ENCODE measurements at regions not wholly inside any gene's neighbourhood (a gene's known extent, or its start where the extent isn't known, plus 50 kb on each side); places are given as distances from the start of the nearest gene placed in this dataset.

- no peak for DNase-seq
- TF ChIP-seq, protein P1, sequence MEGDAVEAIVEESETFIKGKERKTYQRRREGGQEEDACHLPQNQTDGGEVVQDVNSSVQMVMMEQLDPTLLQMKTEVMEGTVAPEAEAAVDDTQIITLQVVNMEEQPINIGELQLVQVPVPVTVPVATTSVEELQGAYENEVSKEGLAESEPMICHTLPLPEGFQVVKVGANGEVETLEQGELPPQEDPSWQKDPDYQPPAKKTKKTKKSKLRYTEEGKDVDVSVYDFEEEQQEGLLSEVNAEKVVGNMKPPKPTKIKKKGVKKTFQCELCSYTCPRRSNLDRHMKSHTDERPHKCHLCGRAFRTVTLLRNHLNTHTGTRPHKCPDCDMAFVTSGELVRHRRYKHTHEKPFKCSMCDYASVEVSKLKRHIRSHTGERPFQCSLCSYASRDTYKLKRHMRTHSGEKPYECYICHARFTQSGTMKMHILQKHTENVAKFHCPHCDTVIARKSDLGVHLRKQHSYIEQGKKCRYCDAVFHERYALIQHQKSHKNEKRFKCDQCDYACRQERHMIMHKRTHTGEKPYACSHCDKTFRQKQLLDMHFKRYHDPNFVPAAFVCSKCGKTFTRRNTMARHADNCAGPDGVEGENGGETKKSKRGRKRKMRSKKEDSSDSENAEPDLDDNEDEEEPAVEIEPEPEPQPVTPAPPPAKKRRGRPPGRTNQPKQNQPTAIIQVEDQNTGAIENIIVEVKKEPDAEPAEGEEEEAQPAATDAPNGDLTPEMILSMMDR (IDR thresholded peaks at IDR 0.05): no peak
- TF ChIP-seq EP300 (IDR thresholded peaks at IDR 0.05; ENCODE audit: low read depth) (no peak), POLR2AphosphoS5 (IDR thresholded peaks at IDR 0.05) (no peak)
- no peaks in the 10 kb centered on the region for H3K27me3 ChIP-seq
- H3K4me1 ChIP-seq: no peaks in the 10 kb centered on the region
- intact Hi-C loops (cut with DNase I; ENCODE audit: low total_unique reads) (no loop called here), in situ Hi-C loops (cut with MboI; ENCODE audit: low pct_ligation_motif_present in 1 of 4, low pct_unique_long_range_greater_than_20kb in 1 of 4, low sequenced_read_pairs in 3 of 4) (no loop called here)
- H3K36me3 ChIP-seq: no peaks in the 10 kb centered on the region
- no peak overlapping the region for H3K4me3 ChIP-seq
- H3K9me3 ChIP-seq: no peaks in the 10 kb centered on the region
- no peak overlapping the region for H3K27ac ChIP-seq
- 67 to 86% methylated on average over 1 to 2 of the region's 2 CpGs for WGBS, 2 donors (ENCODE audit: low coverage in 1 of 2)
Observed at GRCh38 chr16:19361587-19361986, 56.1 kb upstream of the TMC5 start.

DNA sequence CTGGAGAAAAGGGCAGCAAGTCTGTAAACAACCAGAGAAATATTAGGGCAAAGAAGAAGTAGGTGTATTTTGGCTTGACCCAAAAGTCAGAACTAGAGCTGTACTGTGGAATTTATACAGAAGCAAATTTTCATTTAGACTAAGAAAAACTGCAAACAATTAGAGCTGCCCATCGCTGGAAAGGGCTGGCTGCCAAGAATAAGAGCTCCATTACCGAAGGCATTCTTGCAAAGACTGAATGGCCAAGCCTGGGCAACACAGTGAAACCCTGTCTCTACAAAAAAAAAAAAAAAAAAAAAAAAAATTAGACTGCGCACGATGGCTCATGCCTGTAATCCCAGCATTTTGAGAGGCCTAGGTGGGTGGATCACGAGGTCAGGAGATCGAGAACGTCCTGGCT lies 53.9 kb upstream of the TMC5 start:
- no peak for DNase-seq
- Histone ChIP-seq H3K27ac (no peak overlapping the region), H3K27me3 (no peaks in the 10 kb centered on the region), H3K4me1 (no peaks in the 10 kb centered on the region), H3K36me3 (no peaks in the 10 kb centered on the region), H3K9me3 (no peaks in the 10 kb centered on the region), H3K4me3 (no peak overlapping the region)
- in situ Hi-C loops (cut with MboI; ENCODE audit: low pct_ligation_motif_present in 1 of 4, low pct_unique_long_range_greater_than_20kb in 1 of 4, low sequenced_read_pairs in 3 of 4): no loop called here
- no peak for TF ChIP-seq POLR2AphosphoS5 (IDR thresholded peaks at IDR 0.05)
- TF ChIP-seq EP300 (IDR thresholded peaks at IDR 0.05; ENCODE audit: low read depth): no peak
- TF ChIP-seq POLR2A (IDR thresholded peaks at IDR 0.05): no peak
- TF ChIP-seq, protein P1 (IDR thresholded peaks at IDR 0.05): no peak
- 85 to 87% methylated on average over 7 of the region's 7 CpGs for WGBS, 2 donors (ENCODE audit: low coverage in 1 of 2)
- intact Hi-C loops (cut with DNase I; ENCODE audit: low total_unique reads): no loop called here

DNA sequence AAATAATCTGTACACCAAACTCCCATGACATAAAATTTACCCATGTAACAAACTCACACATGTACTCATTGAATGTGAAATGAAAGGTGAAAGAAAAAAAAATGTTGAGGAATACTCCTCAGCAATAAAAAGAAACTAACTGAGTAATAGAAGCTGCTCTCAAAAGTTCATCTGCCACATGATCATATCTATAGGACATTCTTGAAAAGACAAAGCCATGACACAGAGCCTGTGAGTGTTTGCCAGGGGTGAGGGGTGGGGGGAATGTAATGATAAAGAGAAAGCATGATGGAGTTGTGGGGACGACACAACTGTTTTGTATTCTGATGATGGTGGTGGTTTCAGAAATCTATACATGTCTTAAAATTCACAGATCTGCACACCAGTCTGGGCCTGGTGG lies 52.2 kb upstream of the TMC5 start:
- H3K9me3 ChIP-seq: no peaks in the 10 kb centered on the region
- H3K4me3 ChIP-seq: no peak overlapping the region
- intact Hi-C loops (cut with DNase I; ENCODE audit: low total_unique reads): no loop called here
- in situ Hi-C loops (cut with MboI; ENCODE audit: low pct_ligation_motif_present in 1 of 4, low pct_unique_long_range_greater_than_20kb in 1 of 4, low sequenced_read_pairs in 3 of 4): loop anchor here in 1 of 4 donors (5.0 kb wide), 1 partner anchor 278 kb away; no protein-coding TSS in a partner anchor
- no peaks in the 10 kb centered on the region for H3K36me3 ChIP-seq
- H3K27ac ChIP-seq: no peak overlapping the region
- H3K4me1 ChIP-seq: no peaks in the 10 kb centered on the region
- 52 to 80% methylated on average over 1 of the region's 1 CpG for WGBS, 2 donors (ENCODE audit: low coverage in 1 of 2)
- no peaks in the 10 kb centered on the region for H3K27me3 ChIP-seq
- DNase-seq: no peak
- no peak for TF ChIP-seq EP300 (IDR thresholded peaks at IDR 0.05; ENCODE audit: low read depth)
- no peak for TF ChIP-seq POLR2A (IDR thresholded peaks at IDR 0.05)
- TF ChIP-seq, protein P1 (IDR thresholded peaks at IDR 0.05): no peak
- TF ChIP-seq POLR2AphosphoS5 (IDR thresholded peaks at IDR 0.05): no peak

DNA sequence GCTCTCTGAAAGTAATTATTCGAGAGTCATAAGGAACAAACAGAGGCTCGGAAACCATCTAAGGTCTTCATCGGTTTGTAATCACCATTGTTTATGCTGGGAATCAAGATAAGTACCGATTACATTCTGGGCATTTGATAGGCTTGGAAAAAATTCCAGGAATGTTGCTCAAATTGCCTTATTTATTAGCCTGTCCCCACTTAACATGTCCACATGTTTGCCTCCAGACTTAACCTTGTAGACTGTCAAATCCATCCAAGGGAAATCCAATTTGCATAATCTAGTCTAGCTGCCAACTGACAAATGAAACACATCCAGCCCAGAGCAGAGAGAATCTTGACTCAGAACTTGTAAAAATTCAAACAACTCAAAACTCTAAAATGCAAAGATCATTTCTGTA lies 51.3 kb upstream of the TMC5 start:
- H3K36me3 ChIP-seq: no peaks in the 10 kb centered on the region
- H3K9me3 ChIP-seq: no peaks in the 10 kb centered on the region
- no peaks in the 10 kb centered on the region for H3K27me3 ChIP-seq
- no peak overlapping the region for H3K4me3 ChIP-seq
- H3K4me1 ChIP-seq: no peaks in the 10 kb centered on the region
- in situ Hi-C loops (cut with MboI; ENCODE audit: low pct_ligation_motif_present in 1 of 4, low pct_unique_long_range_greater_than_20kb in 1 of 4, low sequenced_read_pairs in 3 of 4) (loop anchor here in 1 of 4 donors (5.0 kb wide), 1 partner anchor 279 kb away; no protein-coding TSS in a partner anchor), intact Hi-C loops (cut with DNase I; ENCODE audit: low total_unique reads) (no loop called here)
- WGBS, 2 donors (ENCODE audit: low coverage in 1 of 2): 48 to 66% methylated on average over 4 of the region's 4 CpGs
- H3K27ac ChIP-seq: no peak overlapping the region
- TF ChIP-seq EP300 (IDR thresholded peaks at IDR 0.05; ENCODE audit: low read depth): no peak
- no peak for TF ChIP-seq POLR2AphosphoS5 (IDR thresholded peaks at IDR 0.05)
- TF ChIP-seq POLR2A (IDR thresholded peaks at IDR 0.05): no peak
- TF ChIP-seq, protein P1 (IDR thresholded peaks at IDR 0.05): no peak
- no peak for DNase-seq
